Astrocyte of the cerebellum (primary cell): ENCODE measurements at regions not wholly inside any gene's neighbourhood (a gene's known extent, or its start where the extent isn't known, plus 50 kb on each side); places are given as distances from the start of the nearest gene placed in this dataset.

Experiments
- DNase-seq: peaks from one replicate; pipeline ENCODE4 v3.0.0-alpha.2; 2011; ENCODE audit warnings: low read depth
- H3K4me3 ChIP-seq: 2 replicates; pipeline ENCODE4 v1.5.1; 2011; ENCODE audit warnings: mild to moderate bottlenecking, low read depth, low read length, moderate library complexity
- CTCF ChIP-seq: IDR thresholded peaks from 2 replicates; pipeline ENCODE4 v1.5.1; 2012; ENCODE audit warnings: low read length, low read depth, moderate library complexity, mild to moderate bottlenecking; ENCODE audit errors: missing control alignments
- in situ Hi-C: cut with HindIII; loops from 2 replicates; pipeline ENCODE4 v1.10.0; 2017; ENCODE audit warnings: low sequenced_read_pairs

GRCh38 chr12:61629702-61630101 is 630.5 kb upstream of the USP15 start:
- in situ Hi-C loops: no loop called here
- TF ChIP-seq CTCF: no peak
- DNase-seq: no peak
- no peak overlapping the region for H3K4me3 ChIP-seq

GRCh38 chr12:61646639-61647038 is 613.6 kb upstream of the USP15 start:
- no peak for DNase-seq
- TF ChIP-seq CTCF: no peak
- in situ Hi-C loops: no loop called here
- H3K4me3 ChIP-seq: no peak overlapping the region

GRCh38 chr12:61647566-61647965 is 612.6 kb upstream of the USP15 start:
- no peak for TF ChIP-seq CTCF
- in situ Hi-C loops: no loop called here
- no peak overlapping the region for H3K4me3 ChIP-seq
- no peak for DNase-seq

- TF ChIP-seq CTCF: no peak
- no peak overlapping the region for H3K4me3 ChIP-seq
- no peak for DNase-seq
- in situ Hi-C loops: no loop called here
Measured at GRCh38 chr12:61652265-61652664, 607.9 kb upstream of the USP15 start.

GRCh38 chr12:61654698-61655097 is 605.5 kb upstream of the USP15 start:
- no peak for DNase-seq
- no peak for TF ChIP-seq CTCF
- in situ Hi-C loops: no loop called here
- H3K4me3 ChIP-seq: no peak overlapping the region

GRCh38 chr12:61655241-61655640 is 605.0 kb upstream of the USP15 start:
- no peak overlapping the region for H3K4me3 ChIP-seq
- no peak for TF ChIP-seq CTCF
- DNase-seq: no peak
- in situ Hi-C loops: no loop called here

GRCh38 chr12:61667676-61668075 is 592.5 kb upstream of the USP15 start:
- no peak overlapping the region for H3K4me3 ChIP-seq
- no peak for TF ChIP-seq CTCF
- in situ Hi-C loops: no loop called here
- no peak for DNase-seq
